Naive thymus-derived CD4-positive, alpha-beta T cell (primary cell): ENCODE measurements at regions not wholly inside any gene's neighbourhood (a gene's known extent, or its start where the extent isn't known, plus 50 kb on each side); places are given as distances from the start of the nearest gene placed in this dataset.
"Not testable (repeated sequence)": the region's sequence is repeated elsewhere in the genome, so short reads cannot be mapped to it uniquely, and the experiment has no call there.

Experiments
- ATAC-seq: fragments of 150-1000 bp; cut with Tn5 transposase; 2 replicates; pipeline ENCODE4 v1.10.0; 2021; ENCODE audit warnings: mild to moderate bottlenecking, moderate library complexity
- CTCF ChIA-PET: fragments of 350-600 bp; sonication (Branson Sonifier 250); formaldehyde crosslinking; loops from one replicate; lab custom pipeline; 2021; ENCODE audit warnings: antibody characterized with exemption; lab: Charles Lee
- POLR2A ChIA-PET: fragments of 350-600 bp; sonication (Branson Sonifier 250); formaldehyde crosslinking; loops from one replicate; lab custom pipeline; 2021; ENCODE audit warnings: antibody characterized with exemption, inconsistent platforms; lab: Charles Lee
- DNase-seq, 9 donors: peaks; one replicate each; pipeline versions ENCODE4 v3.0.0 to v3.0.0-alpha.2; 2020 to 2022; ENCODE audit warnings: mixed read lengths in 1 of 9
- H3K27ac ChIP-seq: one replicate; pipeline ENCODE4 v1.7.0; 2013; ENCODE audit warnings: mild to moderate bottlenecking, low read depth, low read length, moderate library complexity
- H3K27me3 ChIP-seq, 2 donors: one replicate each; pipeline ENCODE4 v1.7.0; 2013; ENCODE audit warnings: low read length in 2 of 2, mild to moderate bottlenecking in 2 of 2, moderate library complexity in 2 of 2; ENCODE audit not compliant: control insufficient read depth in 2 of 2, insufficient read depth in 2 of 2
- H3K36me3 ChIP-seq, 3 experiments: 1 replicate in 2 of 3; 2 replicates in 1 of 3; pipeline ENCODE4 v1.7.0; 2013; ENCODE audit warnings: low read length in 3 of 3, mild to moderate bottlenecking in 3 of 3, moderate library complexity in 1 of 3; ENCODE audit not compliant: insufficient read depth in 3 of 3, control insufficient read depth in 2 of 3
- H3K4me1 ChIP-seq, 2 donors: one replicate each; pipeline ENCODE4 v1.7.0; 2013; ENCODE audit warnings: low read length in 2 of 2, mild to moderate bottlenecking in 2 of 2, moderate library complexity in 1 of 2; ENCODE audit not compliant: control insufficient read depth in 2 of 2, insufficient read depth in 2 of 2
- H3K4me3 ChIP-seq: 2 replicates; pipeline ENCODE4 v1.7.0; 2013; ENCODE audit warnings: mild to moderate bottlenecking, low read length
- H3K9me3 ChIP-seq, 3 experiments: 1 replicate in 2 of 3; 2 replicates in 1 of 3; pipeline ENCODE4 v1.7.0; 2013; ENCODE audit warnings: low read length in 3 of 3; ENCODE audit not compliant: control insufficient read depth in 2 of 3
- H3K27ac Mint-ChIP-seq, 9 donors: one replicate each; pipeline ENCODE4 v1.8.0; 2020 to 2022; ENCODE audit warnings: mixed read lengths in 9 of 9, mild to moderate bottlenecking in 8 of 9, moderate library complexity in 5 of 9, inconsistent platforms in 2 of 9
- H3K27me3 Mint-ChIP-seq, 5 donors: one replicate each; pipeline ENCODE4 v1.8.0; 2021 to 2022; ENCODE audit warnings: mixed read lengths in 5 of 5, mild to moderate bottlenecking in 1 of 5
- H3K36me3 Mint-ChIP-seq, 5 donors: one replicate each; pipeline ENCODE4 v1.8.0; 2020 to 2022; ENCODE audit warnings: mixed read lengths in 5 of 5, mild to moderate bottlenecking in 3 of 5, inconsistent platforms in 1 of 5
- H3K4me1 Mint-ChIP-seq, 7 donors: one replicate each; pipeline ENCODE4 v1.8.0; 2020 to 2022; ENCODE audit warnings: mixed read lengths in 7 of 7, mild to moderate bottlenecking in 3 of 7, inconsistent platforms in 1 of 7
- H3K4me3 Mint-ChIP-seq, 10 donors: one replicate each; pipeline ENCODE4 v1.8.0; 2020 to 2022; ENCODE audit warnings: mild to moderate bottlenecking in 10 of 10, mixed read lengths in 10 of 10, moderate library complexity in 6 of 10, inconsistent platforms in 2 of 10
- H3K9me3 Mint-ChIP-seq, 11 donors: one replicate each; pipeline ENCODE4 v1.8.0; 2020 to 2022; ENCODE audit warnings: mixed read lengths in 11 of 11, mild to moderate bottlenecking in 4 of 11, inconsistent platforms in 1 of 11, moderate library complexity in 1 of 11
- intact Hi-C, 2 donors: fragments of 100-400 bp; cut with micrococcal nuclease; formaldehyde crosslinking; loops; one replicate each; pipeline ENCODE4 v1.15.1; 2023

DNA sequence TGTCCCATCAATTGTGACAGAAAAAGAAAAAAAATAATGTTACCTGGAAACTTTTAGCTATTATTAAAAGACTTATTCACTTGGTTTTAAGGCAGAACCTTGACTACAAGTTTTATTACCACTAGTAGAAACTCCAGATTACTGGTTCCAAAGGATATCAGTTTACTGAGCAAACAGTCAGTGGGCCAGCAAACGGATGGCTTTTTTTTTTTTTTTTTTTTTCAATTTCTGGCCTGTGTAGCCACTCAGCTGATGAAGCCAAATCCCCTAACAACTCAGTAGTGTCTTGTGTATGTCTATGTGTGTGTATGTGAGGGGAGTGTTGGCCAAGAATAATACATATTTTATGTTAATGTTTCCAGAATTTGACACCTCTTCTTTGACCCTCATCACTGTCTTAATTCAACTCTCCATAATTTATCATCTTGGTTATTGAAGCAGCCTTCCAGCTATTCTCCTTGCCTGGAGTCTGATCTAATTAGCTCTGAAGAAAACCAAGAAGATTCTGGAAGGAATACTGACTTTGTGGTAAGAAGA, 724.9 kb downstream of the NSUN3 start:
- peaks cover 0 to 9% (median 4%) of the 10 kb centered on the region in 11 donors for H3K9me3 Mint-ChIP-seq
- Histone ChIP-seq H3K4me3 (no peak overlapping the region), H3K27ac (no peak overlapping the region), H3K27me3 (no peaks in the 10 kb centered on the region), H3K9me3 (no peaks in the 10 kb centered on the region), H3K4me1 (no peaks in the 10 kb centered on the region), H3K36me3 (no peaks in the 10 kb centered on the region)
- intact Hi-C loops: no loop called here
- ATAC-seq: no peak
- CTCF ChIA-PET: no interaction called here
- POLR2A ChIA-PET: no interaction called here
- no peaks in the 10 kb centered on the region for H3K4me1 Mint-ChIP-seq
- H3K4me3 Mint-ChIP-seq: no peak overlapping the region
- no peaks in the 10 kb centered on the region for H3K27me3 Mint-ChIP-seq
- DNase-seq: no peak
- no peak overlapping the region for H3K27ac Mint-ChIP-seq
- no peaks in the 10 kb centered on the region for H3K36me3 Mint-ChIP-seq

GRCh38 chr3:94794563-94794962, 731.7 kb downstream of the NSUN3 start:
- Histone ChIP-seq H3K27me3 (no peaks in the 10 kb centered on the region), H3K4me3 (no peak overlapping the region), H3K36me3 (no peaks in the 10 kb centered on the region), H3K27ac (no peak overlapping the region), H3K4me1 (no peaks in the 10 kb centered on the region), H3K9me3 (no peaks in the 10 kb centered on the region)
- CTCF ChIA-PET: no interaction called here
- Mint-ChIP-seq H3K9me3 (peaks cover 0 to 23% (median 7%) of the 10 kb centered on the region in 11 donors), H3K4me3 (no peak overlapping the region), H3K27me3 (no peaks in the 10 kb centered on the region), H3K36me3 (peaks cover 0 to 3% (median 0%) of the 10 kb centered on the region in 5 donors), H3K4me1 (no peaks in the 10 kb centered on the region), H3K27ac (no peak overlapping the region)
- intact Hi-C loops: no loop called here
- DNase-seq (no peak), ATAC-seq (no peak)
- POLR2A ChIA-PET: no interaction called here

DNA sequence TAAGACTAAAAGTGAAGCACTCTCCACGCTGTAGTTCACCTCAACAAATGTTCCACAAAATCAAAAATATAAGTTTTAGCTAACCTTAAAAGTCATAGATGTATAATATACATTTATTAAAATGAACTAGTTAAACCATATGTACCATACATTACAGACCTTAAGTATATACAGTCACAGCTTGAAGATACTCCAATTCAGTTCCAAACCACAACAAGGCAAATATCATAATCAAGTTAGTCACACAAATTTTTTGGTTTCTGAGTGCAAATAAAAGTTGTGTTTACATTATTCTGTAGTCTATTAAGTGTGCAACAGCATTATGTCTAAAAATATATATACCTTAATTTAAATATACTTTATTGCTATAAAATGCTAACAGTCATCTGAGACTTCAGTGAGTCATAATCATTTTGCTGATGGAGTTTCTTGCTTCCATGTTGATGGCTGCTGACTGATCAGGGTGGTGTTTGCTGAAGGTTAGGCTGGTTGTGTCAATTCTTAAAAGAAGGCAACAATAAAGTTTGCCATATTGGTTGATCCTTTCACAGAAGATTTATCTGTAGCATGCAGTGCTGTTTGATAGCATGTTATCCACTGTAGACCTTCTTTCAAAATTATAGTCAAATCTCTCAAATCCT, 736.7 kb downstream of the NSUN3 start:
- Mint-ChIP-seq H3K27me3 (no peaks in the 10 kb centered on the region), H3K9me3 (peaks cover 0 to 15% (median 3%) of the 10 kb centered on the region in 11 donors), H3K27ac (no peak overlapping the region), H3K4me1 (no peaks in the 10 kb centered on the region), H3K36me3 (no peaks in the 10 kb centered on the region), H3K4me3 (no peak overlapping the region)
- ChIA-PET CTCF (no interaction called here), POLR2A (no interaction called here)
- H3K9me3 ChIP-seq: no peaks in the 10 kb centered on the region
- no peak overlapping the region for H3K27ac ChIP-seq
- DNase-seq: no peak
- H3K4me1 ChIP-seq: no peaks in the 10 kb centered on the region
- no peak for ATAC-seq
- H3K27me3 ChIP-seq: no peaks in the 10 kb centered on the region
- H3K36me3 ChIP-seq: no peaks in the 10 kb centered on the region
- intact Hi-C loops: no loop called here
- H3K4me3 ChIP-seq: no peak overlapping the region

GRCh38 chr3:94811836-94812235, 749.0 kb downstream of the NSUN3 start:
- no peaks in the 10 kb centered on the region for H3K27me3 Mint-ChIP-seq
- CTCF ChIA-PET: no interaction called here
- intact Hi-C loops: no loop called here
- Histone ChIP-seq H3K36me3 (no peaks in the 10 kb centered on the region), H3K9me3 (no peaks in the 10 kb centered on the region), H3K4me1 (no peaks in the 10 kb centered on the region), H3K27me3 (no peaks in the 10 kb centered on the region), H3K27ac (no peak overlapping the region), H3K4me3 (no peak overlapping the region)
- DNase-seq: no peak
- H3K36me3 Mint-ChIP-seq: no peaks in the 10 kb centered on the region
- no peak overlapping the region for H3K27ac Mint-ChIP-seq
- no peak overlapping the region for H3K4me3 Mint-ChIP-seq
- H3K9me3 Mint-ChIP-seq: peaks cover 0 to 10% (median 2%) of the 10 kb centered on the region in 11 donors
- ATAC-seq: no peak
- POLR2A ChIA-PET: no interaction called here
- no peaks in the 10 kb centered on the region for H3K4me1 Mint-ChIP-seq

DNA sequence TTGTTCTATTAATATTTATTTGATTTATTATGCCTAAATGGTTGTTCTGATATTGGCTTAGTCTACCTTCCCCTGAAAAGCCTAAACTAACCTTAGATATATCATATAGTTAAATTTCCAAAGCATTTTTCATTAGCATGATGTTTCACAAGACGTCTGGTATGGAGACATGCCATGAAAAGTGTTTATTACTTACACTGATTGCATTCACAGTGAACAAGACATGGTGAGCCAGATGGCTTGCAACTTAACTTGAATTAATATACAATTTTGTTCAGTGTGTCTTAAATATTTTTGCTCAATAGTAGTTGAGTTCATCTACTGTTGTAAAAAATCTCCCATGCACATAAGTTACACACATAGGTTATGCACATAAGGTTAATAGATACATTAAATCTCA, 758.4 kb downstream of the NSUN3 start:
- CTCF ChIA-PET: no interaction called here
- no peaks in the 10 kb centered on the region for H3K4me1 Mint-ChIP-seq
- no peaks in the 10 kb centered on the region for H3K27me3 Mint-ChIP-seq
- H3K36me3 Mint-ChIP-seq: no peaks in the 10 kb centered on the region
- Histone ChIP-seq H3K36me3 (no peaks in the 10 kb centered on the region), H3K4me3 (no peak overlapping the region), H3K4me1 (no peaks in the 10 kb centered on the region), H3K27ac (no peak overlapping the region), H3K27me3 (no peaks in the 10 kb centered on the region), H3K9me3 (no peaks in the 10 kb centered on the region)
- intact Hi-C loops: no loop called here
- no peak overlapping the region for H3K27ac Mint-ChIP-seq
- POLR2A ChIA-PET: no interaction called here
- H3K9me3 Mint-ChIP-seq: peaks cover 0 to 10% (median 3%) of the 10 kb centered on the region in 11 donors
- ATAC-seq: no peak
- no peak overlapping the region for H3K4me3 Mint-ChIP-seq
- DNase-seq: no peak

DNA sequence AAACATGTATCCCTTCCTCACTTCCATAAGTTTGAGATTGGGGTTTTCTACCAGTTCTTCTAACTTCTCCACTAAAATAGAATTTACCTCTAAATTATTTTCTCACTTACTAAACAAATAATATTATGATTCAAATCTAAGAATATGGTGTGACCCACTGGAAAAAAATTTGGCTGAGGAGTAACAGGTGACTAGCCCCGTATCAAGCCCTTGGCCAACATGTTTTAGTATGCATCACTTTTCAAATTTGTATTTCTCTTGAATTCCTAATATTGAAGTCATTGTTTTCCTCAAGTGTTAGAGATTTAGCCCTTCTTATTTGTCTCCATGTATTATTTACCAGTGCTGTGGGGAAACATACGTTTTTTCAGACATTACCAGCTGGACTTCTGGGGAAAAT, 759.4 kb downstream of the NSUN3 start:
- Histone ChIP-seq H3K36me3 (no peaks in the 10 kb centered on the region), H3K27me3 (no peaks in the 10 kb centered on the region), H3K9me3 (no peaks in the 10 kb centered on the region), H3K4me1 (no peaks in the 10 kb centered on the region), H3K27ac (no peak overlapping the region), H3K4me3 (no peak overlapping the region)
- DNase-seq: no peak
- intact Hi-C loops: no loop called here
- no peaks in the 10 kb centered on the region for H3K27me3 Mint-ChIP-seq
- H3K36me3 Mint-ChIP-seq: no peaks in the 10 kb centered on the region
- ChIA-PET POLR2A (no interaction called here), CTCF (no interaction called here)
- H3K27ac Mint-ChIP-seq: no peak overlapping the region
- no peak overlapping the region for H3K4me3 Mint-ChIP-seq
- no peaks in the 10 kb centered on the region for H3K4me1 Mint-ChIP-seq
- H3K9me3 Mint-ChIP-seq: peaks cover 0 to 10% (median 1%) of the 10 kb centered on the region in 11 donors
- no peak for ATAC-seq

DNA sequence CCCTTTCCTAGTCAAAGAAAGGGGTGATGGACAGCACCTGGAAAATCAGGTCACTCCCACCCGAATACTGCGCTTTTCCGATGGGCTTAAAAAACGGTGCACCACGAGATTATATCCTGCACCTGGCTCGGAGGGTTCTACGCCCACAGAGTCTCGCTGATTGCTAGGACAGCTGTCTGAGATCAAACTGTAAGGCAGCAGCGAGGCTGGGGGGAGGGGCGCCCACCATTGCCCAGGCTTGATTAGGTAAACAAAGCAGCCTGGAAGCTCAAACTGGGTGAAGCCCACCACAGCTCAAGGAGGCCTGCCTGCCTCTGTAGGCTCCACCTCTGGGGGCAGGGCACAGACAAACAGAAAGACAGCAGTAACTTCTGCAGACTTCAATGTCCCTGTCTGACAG, 783.4 kb downstream of the NSUN3 start:
- peaks cover 0 to 10% (median 4%) of the 10 kb centered on the region in 11 donors for H3K9me3 Mint-ChIP-seq
- H3K4me1 ChIP-seq, POLR2A ChIA-PET, H3K4me3 Mint-ChIP-seq, DNase-seq, H3K9me3 ChIP-seq, H3K36me3 Mint-ChIP-seq, H3K27ac Mint-ChIP-seq, H3K27me3 Mint-ChIP-seq, intact Hi-C loops, CTCF ChIA-PET, H3K27me3 ChIP-seq, H3K27ac ChIP-seq, ATAC-seq, H3K36me3 ChIP-seq, H3K4me1 Mint-ChIP-seq, H3K4me3 ChIP-seq: not testable (repeated sequence)
